Activated CD4-positive, alpha-beta T cell treated with anti-CD3 and anti-CD28 coated beads, Interleukin-2, Interleukin-6, amounts not matched to agents 100 ng/mL and 50 ng/mL, durations not matched to agents 16 hours and 8 hours (primary cell): ENCODE measurements at regions not wholly inside any gene's neighbourhood (a gene's known extent, or its start where the extent isn't known, plus 50 kb on each side); places are given as distances from the start of the nearest gene placed in this dataset.

Experiments used
- DNase-seq: peaks from one replicate; pipeline ENCODE4 v3.0.0-alpha.2; 2020

GRCh38 chr2:55099878-55100820, 49.9 kb upstream of the RTN4 start:
- peak; percentile 12 for DNase-seq
